Fibroblast of pulmonary artery (primary cell): ENCODE measurements at regions not wholly inside any gene's neighbourhood (a gene's known extent, or its start where the extent isn't known, plus 50 kb on each side); places are given as distances from the start of the nearest gene placed in this dataset.

Source experiments
- DNase-seq: peaks from one replicate; pipeline ENCODE4 v3.0.0-alpha.2; 2010; ENCODE audit warnings: low read depth
- H3K4me3 ChIP-seq: replicated peaks from 2 replicates; pipeline ENCODE4 v1.5.1; 2011; ENCODE audit warnings: low read depth, mild to moderate bottlenecking, control low read depth, low read length, moderate library complexity
- CTCF ChIP-seq: IDR thresholded peaks from 2 replicates; pipeline ENCODE4 v1.5.1; 2011; ENCODE audit warnings: mild to moderate bottlenecking, control low read depth, low read length, inconsistent platforms; ENCODE audit errors: missing control alignments

GRCh38 chr9:26034786-26035185, 356.5 kb upstream of the TUSC1 start:
- DNase-seq: peak; percentile 51
- H3K4me3 ChIP-seq: no peak overlapping the region
- TF ChIP-seq CTCF: no peak

GRCh38 chr9:26033336-26033735, 355.1 kb upstream of the TUSC1 start:
- peak; percentile 52 for DNase-seq
- TF ChIP-seq CTCF: no peak
- H3K4me3 ChIP-seq: no peak overlapping the region

- no peak for DNase-seq
- no peak overlapping the region for H3K4me3 ChIP-seq
- TF ChIP-seq CTCF: no peak
These were observed 348.3 kb upstream of the TUSC1 start for GRCh38 chr9:26026423-26027100.

- no peak for DNase-seq
- H3K4me3 ChIP-seq: no peak overlapping the region
- no peak for TF ChIP-seq CTCF
These were observed 335.0 kb upstream of the TUSC1 start for GRCh38 chr9:26013199-26013598.

GRCh38 chr9:26012797-26013196, 334.6 kb upstream of the TUSC1 start:
- peak; percentile 5 for DNase-seq
- no peak for TF ChIP-seq CTCF
- H3K4me3 ChIP-seq: no peak overlapping the region

- TF ChIP-seq CTCF: no peak
- H3K4me3 ChIP-seq: no peak overlapping the region
- DNase-seq: no peak
These were observed 316.4 kb upstream of the TUSC1 start for GRCh38 chr9:25994605-25995004.

- DNase-seq: no peak
- H3K4me3 ChIP-seq: no peak overlapping the region
- no peak for TF ChIP-seq CTCF
These were observed 312.1 kb upstream of the TUSC1 start for GRCh38 chr9:25990376-25990775.
